ENCODE measurements at regions not wholly inside any gene's neighbourhood (a gene's known extent, or its start where the extent isn't known, plus 50 kb on each side); places are given as distances from the start of the nearest gene placed in this dataset.
"Not testable (repeated sequence)": the region's sequence is repeated elsewhere in the genome, so short reads cannot be mapped to it uniquely, and the experiment has no call there.

DNA sequence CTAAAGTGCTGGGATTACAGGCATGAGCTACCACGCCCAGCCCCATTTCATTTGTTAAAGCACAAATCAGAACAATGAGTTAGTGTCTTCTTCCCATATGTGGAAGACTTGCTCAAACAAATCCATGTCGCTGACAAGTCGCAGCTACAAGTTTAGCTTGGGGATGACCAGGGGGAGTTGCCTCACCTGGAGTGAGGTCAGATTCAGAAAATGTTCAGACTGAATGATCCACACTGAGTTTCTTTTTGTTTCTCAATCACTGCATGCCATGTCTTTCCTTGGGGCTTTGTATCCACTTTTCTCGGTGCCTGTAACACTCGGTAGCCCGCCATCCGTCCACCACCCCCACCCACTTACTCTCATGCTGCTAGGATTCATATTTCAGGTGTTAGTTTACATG, 437.3 kb upstream of the DYNLRB2 start:
- 92 to 93% methylated on average over 7 of the region's 7 CpGs for WGBS, 2 donors
- intact Hi-C loops (cut with DNase I), result no loop called here

DNA sequence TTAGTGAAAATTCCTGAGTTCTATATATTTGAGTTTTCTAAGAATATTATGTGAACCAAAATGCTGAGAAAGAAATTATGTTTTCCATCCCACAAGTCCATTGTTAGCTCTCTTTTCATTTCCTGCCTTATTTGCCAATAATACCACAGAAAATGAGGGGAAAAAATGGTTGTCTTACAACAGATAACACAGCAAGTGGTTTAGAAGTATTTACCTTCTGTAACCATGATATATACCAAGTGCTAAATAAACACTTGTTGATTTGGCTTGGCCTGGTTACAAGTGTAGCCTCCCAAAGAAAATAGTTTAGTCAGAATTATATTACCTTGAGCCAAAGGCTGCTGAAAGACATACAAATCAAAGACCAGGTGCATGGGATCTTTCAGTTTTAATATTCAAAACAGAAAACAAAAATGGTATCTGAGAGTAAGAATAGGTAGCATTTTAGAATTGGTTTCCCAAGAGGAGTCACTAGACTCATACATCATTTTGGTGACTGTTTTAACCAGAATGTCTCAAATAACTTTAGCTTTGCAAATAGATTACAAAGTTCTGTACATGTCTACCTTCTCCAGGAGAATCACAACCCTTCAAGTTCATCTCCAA, 439.8 kb upstream of the DYNLRB2 start:
- Histone ChIP-seq H3K27me3 (no peaks in the 10 kb centered on the region), H3K36me3 (no peaks in the 10 kb centered on the region), H3K4me3 (no peak overlapping the region), H3K27ac (no peak overlapping the region), H3K4me1 (no peaks in the 10 kb centered on the region), H3K9me3 (no peaks in the 10 kb centered on the region)
- no peak for TF ChIP-seq POLR2AphosphoS5 (IDR thresholded peaks at IDR 0.05)
- intact Hi-C loops (cut with DNase I), result no loop called here
- DNase-seq, result no peak

More for the DNA sequence above, 437.3 kb upstream of the DYNLRB2 start:
- DNase-seq, result no peak
- Histone ChIP-seq H3K36me3 (no peaks in the 10 kb centered on the region), H3K27me3 (no peaks in the 10 kb centered on the region), H3K4me3 (no peak overlapping the region), H3K9me3 (no peaks in the 10 kb centered on the region), H3K27ac (no peak overlapping the region), H3K4me1 (no peaks in the 10 kb centered on the region)
- no peak for TF ChIP-seq POLR2AphosphoS5 (IDR thresholded peaks at IDR 0.05)
- TF ChIP-seq POLR2A (IDR thresholded peaks at IDR 0.05), result no peak
- no peak for TF ChIP-seq EP300 (IDR thresholded peaks at IDR 0.05)
- TF ChIP-seq, protein P1, sequence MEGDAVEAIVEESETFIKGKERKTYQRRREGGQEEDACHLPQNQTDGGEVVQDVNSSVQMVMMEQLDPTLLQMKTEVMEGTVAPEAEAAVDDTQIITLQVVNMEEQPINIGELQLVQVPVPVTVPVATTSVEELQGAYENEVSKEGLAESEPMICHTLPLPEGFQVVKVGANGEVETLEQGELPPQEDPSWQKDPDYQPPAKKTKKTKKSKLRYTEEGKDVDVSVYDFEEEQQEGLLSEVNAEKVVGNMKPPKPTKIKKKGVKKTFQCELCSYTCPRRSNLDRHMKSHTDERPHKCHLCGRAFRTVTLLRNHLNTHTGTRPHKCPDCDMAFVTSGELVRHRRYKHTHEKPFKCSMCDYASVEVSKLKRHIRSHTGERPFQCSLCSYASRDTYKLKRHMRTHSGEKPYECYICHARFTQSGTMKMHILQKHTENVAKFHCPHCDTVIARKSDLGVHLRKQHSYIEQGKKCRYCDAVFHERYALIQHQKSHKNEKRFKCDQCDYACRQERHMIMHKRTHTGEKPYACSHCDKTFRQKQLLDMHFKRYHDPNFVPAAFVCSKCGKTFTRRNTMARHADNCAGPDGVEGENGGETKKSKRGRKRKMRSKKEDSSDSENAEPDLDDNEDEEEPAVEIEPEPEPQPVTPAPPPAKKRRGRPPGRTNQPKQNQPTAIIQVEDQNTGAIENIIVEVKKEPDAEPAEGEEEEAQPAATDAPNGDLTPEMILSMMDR (IDR thresholded peaks at IDR 0.05), result no peak

DNA sequence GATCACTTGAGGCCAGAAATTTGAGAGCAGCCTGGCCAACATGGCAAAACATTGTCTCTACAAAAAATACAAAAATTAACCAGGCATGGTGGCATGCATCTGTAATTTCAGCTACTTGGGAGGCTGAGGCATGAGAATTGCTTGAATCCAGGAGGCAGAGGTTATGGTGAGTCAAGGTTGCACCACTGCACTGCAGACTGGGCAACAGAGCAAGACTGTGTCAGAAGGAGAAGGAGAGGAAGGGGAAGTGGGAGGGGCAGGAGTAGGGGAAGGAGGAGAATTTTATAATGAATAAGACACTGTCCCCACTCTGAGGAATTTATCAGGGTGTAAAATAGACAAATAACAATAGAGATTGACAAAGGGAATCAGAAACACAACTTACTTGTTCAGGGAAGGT, 440.6 kb upstream of the DYNLRB2 start:
- no peak for DNase-seq
- H3K27me3 ChIP-seq, result no peaks in the 10 kb centered on the region
- H3K4me3 ChIP-seq, result no peak overlapping the region
- TF ChIP-seq POLR2AphosphoS5 (IDR thresholded peaks at IDR 0.05) (no peak), EP300 (IDR thresholded peaks at IDR 0.05) (no peak), POLR2A (IDR thresholded peaks at IDR 0.05) (no peak)
- TF ChIP-seq, protein P1 (IDR thresholded peaks at IDR 0.05), result no peak
- no peak overlapping the region for H3K27ac ChIP-seq
- H3K4me1 ChIP-seq, result no peaks in the 10 kb centered on the region
- intact Hi-C loops (cut with DNase I), result no loop called here
- H3K36me3 ChIP-seq, result no peaks in the 10 kb centered on the region
- no peaks in the 10 kb centered on the region for H3K9me3 ChIP-seq

DNA sequence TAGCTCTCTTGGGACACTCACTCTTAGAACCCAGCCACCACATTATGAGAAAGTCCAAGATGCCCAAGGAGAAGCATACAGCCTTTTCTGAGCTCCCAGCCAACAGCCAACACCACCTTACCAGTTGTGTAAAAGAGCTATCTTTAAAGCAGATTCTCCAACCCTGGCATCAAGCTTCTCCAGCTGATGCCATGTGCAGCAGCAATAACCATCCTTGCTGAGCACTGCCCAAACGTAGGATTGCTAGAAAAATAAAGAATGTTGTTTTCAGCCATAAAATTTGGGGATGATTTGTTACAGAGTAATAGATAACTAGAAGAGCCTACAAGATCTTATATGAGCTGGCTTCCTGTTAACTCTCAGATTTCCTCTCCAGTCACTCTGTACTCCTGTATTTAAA, 443.7 kb upstream of the DYNLRB2 start:
- no peak overlapping the region for H3K4me3 ChIP-seq
- H3K4me1 ChIP-seq, result no peaks in the 10 kb centered on the region
- DNase-seq, result no peak
- no peak for TF ChIP-seq POLR2A (IDR thresholded peaks at IDR 0.05)
- TF ChIP-seq, protein P1 (IDR thresholded peaks at IDR 0.05), result no peak
- no peak for TF ChIP-seq POLR2AphosphoS5 (IDR thresholded peaks at IDR 0.05)
- no peak for TF ChIP-seq EP300 (IDR thresholded peaks at IDR 0.05)
- H3K27ac ChIP-seq, result no peak overlapping the region
- H3K9me3 ChIP-seq, result no peaks in the 10 kb centered on the region
- intact Hi-C loops (cut with DNase I), result no loop called here
- no peaks in the 10 kb centered on the region for H3K27me3 ChIP-seq
- 64 to 80% methylated on average over 1 of the region's 1 CpG for WGBS, 2 donors
- no peaks in the 10 kb centered on the region for H3K36me3 ChIP-seq

DNA sequence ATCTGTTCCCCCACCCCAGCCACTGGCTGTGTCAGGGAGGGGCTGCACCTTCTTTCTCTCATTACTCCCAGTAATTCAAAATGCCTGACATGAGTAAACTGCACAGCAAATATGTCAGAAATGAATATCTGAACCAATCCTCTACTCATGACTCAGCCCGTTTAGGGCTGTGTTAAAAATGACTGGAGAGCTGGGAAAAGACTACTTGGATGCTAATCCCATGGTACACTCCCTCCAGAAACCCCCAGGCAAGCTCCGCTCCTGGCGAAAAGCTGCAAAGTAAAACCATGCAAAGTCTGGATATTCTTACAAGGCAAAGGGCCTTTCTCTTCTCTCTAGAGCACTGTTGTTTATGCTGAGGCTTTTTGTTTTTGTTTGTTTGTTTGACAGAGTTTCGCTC, 448.1 kb upstream of the DYNLRB2 start:
- no peaks in the 10 kb centered on the region for H3K4me1 ChIP-seq
- H3K27ac ChIP-seq, result no peak overlapping the region
- no peaks in the 10 kb centered on the region for H3K36me3 ChIP-seq
- no peaks in the 10 kb centered on the region for H3K9me3 ChIP-seq
- intact Hi-C loops (cut with DNase I), result no loop called here
- H3K27me3 ChIP-seq, result no peaks in the 10 kb centered on the region
- DNase-seq, result no peak
- 87 to 89% methylated on average over 4 of the region's 4 CpGs for WGBS, 2 donors
- H3K4me3 ChIP-seq, result no peak overlapping the region
- TF ChIP-seq POLR2A (IDR thresholded peaks at IDR 0.05), result no peak
- no peak for TF ChIP-seq EP300 (IDR thresholded peaks at IDR 0.05)
- no peak for TF ChIP-seq POLR2AphosphoS5 (IDR thresholded peaks at IDR 0.05)
- TF ChIP-seq, protein P1 (IDR thresholded peaks at IDR 0.05), result no peak

DNA sequence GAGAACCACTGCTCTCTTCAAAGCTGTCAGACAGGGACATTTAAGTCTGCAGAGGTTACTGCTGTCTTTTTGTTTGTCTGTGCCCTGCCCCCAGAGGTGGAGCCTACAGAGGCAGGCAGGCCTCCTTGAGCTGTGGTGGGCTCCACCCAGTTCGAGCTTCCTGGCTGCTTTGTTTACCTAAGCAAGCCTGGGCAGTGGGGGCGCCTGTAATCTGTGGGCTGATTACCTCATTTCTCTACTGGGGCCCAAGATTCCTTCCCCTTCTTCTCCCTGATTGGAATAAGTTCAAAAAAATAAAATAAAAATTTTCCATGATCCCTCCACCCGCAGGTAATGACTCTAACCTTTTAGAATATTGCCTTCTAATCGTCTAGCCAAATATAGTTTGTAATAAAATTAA, 449.3 kb upstream of the DYNLRB2 start:
- intact Hi-C loops (cut with DNase I); H3K4me1 ChIP-seq; H3K9me3 ChIP-seq; H3K27ac ChIP-seq; H3K36me3 ChIP-seq; DNase-seq; H3K27me3 ChIP-seq; H3K4me3 ChIP-seq: not testable (repeated sequence)
- 12 to 45% methylated on average over 4 of the region's 4 CpGs for WGBS, 2 donors
